IMR-90 (cell line): ENCODE measurements at regions not wholly inside any gene's neighbourhood (a gene's known extent, or its start where the extent isn't known, plus 50 kb on each side); places are given as distances from the start of the nearest gene placed in this dataset.
A peak's percentile ranks its signal among the peaks of the same experiment; 100 is the strongest.

ENCODE experiments used
- ATAC-seq: fragments of 200-7000 bp; cut with Tn5 transposase; 2 replicates; pipeline ENCODE4 v1.9.1; 2020; ENCODE audit warnings: low read depth, mild to moderate bottlenecking, moderate library complexity
- BruUV-seq: library from RNA; stranded (reverse); fragments of 400-500 nt; replicated peaks from 2 replicates; lab custom pipeline; 2021; lab: Mats Ljungman, UMichigan
- CTCF ChIA-PET: fragments of 300-600 bp; formaldehyde crosslinking; extraction: SDS; loops from one replicate; lab custom pipeline; 2021; ENCODE audit warnings: antibody characterized with exemption; lab: Yijun Ruan, JAX
- POLR2A ChIA-PET: fragments of 300-600 bp; sonication (Branson Sonifier 250); formaldehyde crosslinking; loops from one replicate; lab custom pipeline; 2022; ENCODE audit warnings: antibody characterized with exemption; ENCODE audit not compliant: unreplicated experiment; lab: Charles Lee
- DNase-seq: peaks from one replicate; pipeline ENCODE4 v3.0.0; 2013
- H2AFZ ChIP-seq: replicated peaks from 2 replicates; pipeline ENCODE3; 2013; ENCODE audit warnings: low read length, mild to moderate bottlenecking; ENCODE audit not compliant: poor library complexity
- H2AK5ac ChIP-seq: 2 replicates; pipeline ENCODE4 v1.6.1; 2013; ENCODE audit warnings: low read depth, low read length, inconsistent platforms
- H2AK9ac ChIP-seq: replicated peaks from 2 replicates; pipeline ENCODE3; 2013; ENCODE audit warnings: mild to moderate bottlenecking, low read depth, low read length, moderate library complexity; ENCODE audit not compliant: poor library complexity
- H2BK120ac ChIP-seq: 2 replicates; pipeline ENCODE4 v1.6.1; 2013; ENCODE audit warnings: low read depth, low read length, inconsistent platforms
- H2BK15ac ChIP-seq: 3 replicates; pipeline ENCODE4 v1.6.1; 2013; ENCODE audit warnings: low read depth, low read length, inconsistent platforms
- H2BK20ac ChIP-seq: 2 replicates; pipeline ENCODE4 v1.6.1; 2013; ENCODE audit warnings: low read depth, mild to moderate bottlenecking, inconsistent platforms, low read length, moderate library complexity
- H2BK5ac ChIP-seq: 2 replicates; pipeline ENCODE4 v1.6.1; 2013; ENCODE audit warnings: mild to moderate bottlenecking, low read depth, low read length, inconsistent platforms; ENCODE audit not compliant: poor library complexity, severe bottlenecking
- H3K14ac ChIP-seq: replicated peaks from 2 replicates; pipeline ENCODE4 v1.6.1; 2013; ENCODE audit warnings: low read depth, low read length, inconsistent platforms
- H3K18ac ChIP-seq: 2 replicates; pipeline ENCODE4 v1.6.1; 2013; ENCODE audit warnings: low read depth, low read length, control low read depth
- H3K23ac ChIP-seq: 2 replicates; pipeline ENCODE4 v1.6.1; 2013; ENCODE audit warnings: low read depth, low read length, inconsistent platforms
- H3K27ac ChIP-seq: 2 replicates; pipeline ENCODE4 v1.5.1; 2013; ENCODE audit warnings: mild to moderate bottlenecking, control low read depth, low read length; ENCODE audit not compliant: insufficient read depth
- H3K27me3 ChIP-seq: 2 replicates; pipeline ENCODE4 v1.6.1; 2013; ENCODE audit warnings: low read length; ENCODE audit not compliant: control insufficient read depth, insufficient read depth
- H3K36me3 ChIP-seq: 2 replicates; pipeline ENCODE4 v1.6.1; 2013; ENCODE audit warnings: low read length, mixed read lengths; ENCODE audit not compliant: control insufficient read depth, insufficient read depth
- H3K4ac ChIP-seq: 2 replicates; pipeline ENCODE4 v1.6.1; 2013; ENCODE audit warnings: low read depth, low read length, inconsistent platforms
- H3K4me1 ChIP-seq: 2 replicates; pipeline ENCODE4 v1.6.1; 2013; ENCODE audit warnings: low read length, mixed read lengths; ENCODE audit not compliant: control insufficient read depth, insufficient read depth
- H3K4me2 ChIP-seq: 2 replicates; pipeline ENCODE4 v1.6.1; 2013; ENCODE audit warnings: low read depth, mild to moderate bottlenecking, control low read depth, low read length, moderate library complexity
- H3K4me3 ChIP-seq: 2 replicates; pipeline ENCODE4 v1.5.1; 2013; ENCODE audit warnings: low read depth, mild to moderate bottlenecking, control low read depth, low read length, moderate library complexity; ENCODE audit not compliant: insufficient read depth
- H3K56ac ChIP-seq: 2 replicates; pipeline ENCODE4 v1.6.1; 2013; ENCODE audit warnings: low read length, inconsistent platforms; ENCODE audit not compliant: insufficient read depth; ENCODE audit errors: extremely low read depth
- H3K79me1 ChIP-seq, 2 experiments: 2 replicates each; pipeline ENCODE4 v1.6.1; 2013; ENCODE audit warnings: low read length in 2 of 2, inconsistent platforms in 1 of 2, low read depth in 1 of 2
- H3K9ac ChIP-seq: 2 replicates; pipeline ENCODE4 v1.6.1; 2013; ENCODE audit warnings: low read depth, low read length, control low read depth
- H3K9me1 ChIP-seq: 2 replicates; pipeline ENCODE4 v1.6.1; 2013; ENCODE audit warnings: low read length, inconsistent platforms; ENCODE audit not compliant: insufficient read depth
- H3K9me3 ChIP-seq: 2 replicates; pipeline ENCODE4 v1.6.1; 2013; ENCODE audit warnings: low read length; ENCODE audit not compliant: control insufficient read depth, insufficient read depth
- H4K20me1 ChIP-seq: 2 replicates; pipeline ENCODE4 v1.6.1; 2013; ENCODE audit warnings: low read length, inconsistent platforms; ENCODE audit not compliant: insufficient read depth
- H4K5ac ChIP-seq: 2 replicates; pipeline ENCODE4 v1.6.1; 2013; ENCODE audit warnings: mild to moderate bottlenecking, low read depth, low read length, control low read depth
- H4K8ac ChIP-seq, 2 experiments: 2 replicates each; pipeline ENCODE4 v1.6.1; 2013; ENCODE audit warnings: low read depth in 2 of 2, low read length in 2 of 2, control low read depth in 1 of 2, inconsistent platforms in 1 of 2
- H4K91ac ChIP-seq: 2 replicates; pipeline ENCODE4 v1.6.1; 2013; ENCODE audit warnings: low read depth, low read length, inconsistent platforms; ENCODE audit not compliant: insufficient read depth
- BHLHE40 ChIP-seq: fragments of 150-350 bp; IDR thresholded peaks from 2 replicates; pipeline ENCODE4 v1.6.1; 2016; ENCODE audit warnings: mild to moderate bottlenecking, low read depth, low read length
- CEBPB ChIP-seq: IDR thresholded peaks from 2 replicates; pipeline ENCODE4 v1.6.1; 2012; ENCODE audit warnings: low read depth, low read length, improper control_type of control experiment
- CTCF ChIP-seq: conservative IDR thresholded peaks from 2 replicates; pipeline ENCODE4 v1.5.1; 2012; ENCODE audit warnings: mild to moderate bottlenecking, low read depth, low read length, improper control_type of control experiment
- ELK1 ChIP-seq: fragments of 150-350 bp; IDR thresholded peaks from 2 replicates; pipeline ENCODE4 v1.6.1; 2016; ENCODE audit warnings: low read depth, mild to moderate bottlenecking, low read length, moderate library complexity, borderline replicate concordance
- FOS ChIP-seq: fragments of 150-350 bp; IDR thresholded peaks from 2 replicates; pipeline ENCODE4 v1.6.1; 2016; ENCODE audit warnings: low read depth, low read length
- MAFK ChIP-seq: IDR thresholded peaks from 2 replicates; pipeline ENCODE4 v1.6.1; 2012; ENCODE audit warnings: low read depth, low read length, improper control_type of control experiment
- MAZ ChIP-seq: IDR thresholded peaks from 2 replicates; pipeline ENCODE4 v1.6.1; 2012; ENCODE audit warnings: low read depth, mild to moderate bottlenecking, low read length, improper control_type of control experiment, moderate library complexity, borderline replicate concordance
- MXI1 ChIP-seq: IDR thresholded peaks from 2 replicates; pipeline ENCODE4 v1.6.1; 2012; ENCODE audit warnings: low read depth, mild to moderate bottlenecking, low read length, moderate library complexity, borderline replicate concordance
- NFE2L2 ChIP-seq: fragments of 150-350 bp; IDR thresholded peaks from 2 replicates; pipeline ENCODE4 v1.6.1; 2016; ENCODE audit warnings: low read depth, mild to moderate bottlenecking, low read length
- POLR2A ChIP-seq: IDR thresholded peaks from 2 replicates; pipeline ENCODE4 v1.6.1; 2012; ENCODE audit warnings: mild to moderate bottlenecking, low read depth, low read length
- RCOR1 ChIP-seq: IDR thresholded peaks from 2 replicates; pipeline ENCODE4 v1.6.1; 2012; ENCODE audit warnings: mild to moderate bottlenecking, low read length, improper control_type of control experiment; ENCODE audit not compliant: insufficient replicate concordance
- RFX5 ChIP-seq: IDR thresholded peaks from 2 replicates; pipeline ENCODE4 v1.8.0; 2012; ENCODE audit warnings: low read depth, mild to moderate bottlenecking, low read length, moderate library complexity
- SMC3 ChIP-seq: fragments of 150-350 bp; IDR thresholded peaks from 2 replicates; pipeline ENCODE4 v1.6.1; 2016; ENCODE audit warnings: low read depth, mild to moderate bottlenecking, antibody characterized with exemption, low read length, moderate library complexity
- USF2 ChIP-seq: fragments of 150-350 bp; IDR thresholded peaks from 2 replicates; pipeline ENCODE4 v1.6.1; 2017; ENCODE audit warnings: mild to moderate bottlenecking, antibody characterized with exemption, low read length, low read depth
- WGBS, 2 experiments: methylation state at CpG; one replicate each; pipeline versions ENCODE4 v1.1.5 to v1.1.7; 2013; ENCODE audit warnings: missing lambda C conversion rate in 2 of 2; ENCODE audit not compliant: insufficient read length in 1 of 2; ENCODE audit errors: extremely low coverage in 2 of 2; 5-methylcytosine and 5-hydroxymethylcytosine counted together
- dilution Hi-C: fragments of 300-500 bp; cut with HindIII; formaldehyde crosslinking; loops from one replicate; pipeline ENCODE4 v1.14.3; 2018; ENCODE audit warnings: low sequenced_read_pairs; ENCODE audit not compliant: unreplicated experiment
- in situ Hi-C: fragments of 300-500 bp; cut with MboI; formaldehyde crosslinking; loops from 3 replicates; pipeline ENCODE4 v1.14.3; 2019; ENCODE audit warnings: low sequenced_read_pairs, inconsistent platforms, mixed read lengths
- intact Hi-C: fragments of 100-400 bp; cut with micrococcal nuclease; formaldehyde crosslinking; loops from 2 replicates; pipeline ENCODE4 v1.10.0; 2022

GRCh38 chr17:69757688-69758430 lies 317.2 kb upstream of the KCNJ16 start:
- no peak overlapping the region for H2AFZ ChIP-seq
- no peak overlapping the region for H2AK5ac ChIP-seq
- no CpG with 5 or more reads among the region's 7 CpGs for WGBS, 2 experiments
- CTCF ChIA-PET, result interaction anchor here (0.6 to 1.1 kb wide), 2 partner anchors 102 to 230 kb away, joined by 3 read pairs; no protein-coding TSS in a partner anchor
- dilution Hi-C loops (no loop called here), intact Hi-C loops (no loop called here), in situ Hi-C loops (no loop called here)
- H4K20me1 ChIP-seq, result no peaks in the 10 kb centered on the region
- no peak overlapping the region; the same call in 1 of the 2 replicates for H3K14ac ChIP-seq
- ATAC-seq (peak; percentile 44), DNase-seq (peak; percentile 94)
- no peak overlapping the region; the same call in 1 of the 2 replicates for H3K23ac ChIP-seq
- peak overlapping the region; percentile 89 for H2BK5ac ChIP-seq
- no peak overlapping the region; the same call in 1 of the 2 replicates for H3K4me2 ChIP-seq
- H3K27ac ChIP-seq, result peak overlapping the region; percentile 56; the same call in 1 of the 2 replicates
- peaks cover 11% of the 10 kb centered on the region for H3K4me1 ChIP-seq
- no peak overlapping the region for H3K4me3 ChIP-seq
- H3K9me3 ChIP-seq, result no peaks in the 10 kb centered on the region
- H2BK20ac ChIP-seq, result peak overlapping the region; percentile 55; the same call in 1 of the 2 replicates
- H2BK120ac ChIP-seq, result peak overlapping the region; percentile 62; the same call in 1 of the 2 replicates
- H3K9me1 ChIP-seq, result peaks cover 2% of the 10 kb centered on the region; the same call in 1 of the 2 replicates
- H3K27me3 ChIP-seq, result no peaks in the 10 kb centered on the region
- H4K8ac ChIP-seq, result peak overlapping the region; percentile 19 to 54; a peak in 2 of 4 replicates
- H3K56ac ChIP-seq, result no peak overlapping the region
- no peak overlapping the region for H3K9ac ChIP-seq
- H4K5ac ChIP-seq, result peak overlapping the region; percentile 88
- peak overlapping the region; percentile 99 for H3K18ac ChIP-seq
- POLR2A ChIA-PET, result no interaction called here
- no peaks in the 10 kb centered on the region for H3K79me1 ChIP-seq
- H3K4ac ChIP-seq, result peak overlapping the region; percentile 18; the same call in 1 of the 2 replicates
- H3K36me3 ChIP-seq, result no peaks in the 10 kb centered on the region
- BruUV-seq, result no TSS peak
- H2BK15ac ChIP-seq, result peak overlapping the region; percentile 94; the same call in 2 of the 3 replicates
- no peak overlapping the region for H2AK9ac ChIP-seq
- 0 out of 2 replicates have a peak overlapping the region, but pooled peaks have one; percentile 7 for H4K91ac ChIP-seq
- peak; percentile 18; the same call in 1 of the 2 replicates for TF ChIP-seq BHLHE40
- TF ChIP-seq SMC3, result no peak
- TF ChIP-seq ELK1, result no peak
- 0 out of 2 replicates have a peak, but pooled peaks have one; percentile 7 for TF ChIP-seq MAFK
- TF ChIP-seq FOS, result peak; percentile 79
- TF ChIP-seq NFE2L2, result peak; percentile 50; the same call in 1 of the 2 replicates
- TF ChIP-seq CEBPB, result peak; percentile 99
- TF ChIP-seq CTCF, result no peak
- TF ChIP-seq RCOR1, result no peak
- no peak for TF ChIP-seq POLR2A
- no peak for TF ChIP-seq MAZ
- TF ChIP-seq RFX5, result no peak
- TF ChIP-seq USF2, result no peak
- no peak for TF ChIP-seq MXI1
